Upper lobe of left lung (tissue), 4 donors: ENCODE measurements at regions not wholly inside any gene's neighbourhood (a gene's known extent, or its start where the extent isn't known, plus 50 kb on each side); places are given as distances from the start of the nearest gene placed in this dataset.

Experiments used
- CTCF ChIP-seq, 6 experiments: fragments of 450-650 bp in 4 of 6; fragments of 200-600 bp in 2 of 6; sonication (generic) in 2 of 6; IDR thresholded peaks; one replicate each; pipeline ENCODE4 v1.5.1; 2016 to 2019; ENCODE audit warnings: antibody characterized with exemption in 6 of 6
- POLR2AphosphoS5 ChIP-seq, 2 donors: sonication (generic); formaldehyde crosslinking; IDR thresholded peaks; one replicate each; pipeline ENCODE4 v1.5.1; 2017; ENCODE audit warnings: antibody characterized with exemption in 2 of 2

GRCh38 chr22:48331691-48332220 is 1495.9 kb downstream of the BRD1 start:
- no peak for TF ChIP-seq POLR2AphosphoS5 (IDR thresholded peaks at IDR 0.05)
- no peak for TF ChIP-seq CTCF (IDR thresholded peaks at IDR 0.05)
